NCI-H2081 treated with DMSO at 0.1 percent for 48 hours (cell line): ENCODE measurements at regions not wholly inside any gene's neighbourhood (a gene's known extent, or its start where the extent isn't known, plus 50 kb on each side); places are given as distances from the start of the nearest gene placed in this dataset.

Source experiments
- DNase-seq: peaks from one replicate; lab custom pipeline; 2025; lab: John Stamatoyannopoulos, UW

DNA sequence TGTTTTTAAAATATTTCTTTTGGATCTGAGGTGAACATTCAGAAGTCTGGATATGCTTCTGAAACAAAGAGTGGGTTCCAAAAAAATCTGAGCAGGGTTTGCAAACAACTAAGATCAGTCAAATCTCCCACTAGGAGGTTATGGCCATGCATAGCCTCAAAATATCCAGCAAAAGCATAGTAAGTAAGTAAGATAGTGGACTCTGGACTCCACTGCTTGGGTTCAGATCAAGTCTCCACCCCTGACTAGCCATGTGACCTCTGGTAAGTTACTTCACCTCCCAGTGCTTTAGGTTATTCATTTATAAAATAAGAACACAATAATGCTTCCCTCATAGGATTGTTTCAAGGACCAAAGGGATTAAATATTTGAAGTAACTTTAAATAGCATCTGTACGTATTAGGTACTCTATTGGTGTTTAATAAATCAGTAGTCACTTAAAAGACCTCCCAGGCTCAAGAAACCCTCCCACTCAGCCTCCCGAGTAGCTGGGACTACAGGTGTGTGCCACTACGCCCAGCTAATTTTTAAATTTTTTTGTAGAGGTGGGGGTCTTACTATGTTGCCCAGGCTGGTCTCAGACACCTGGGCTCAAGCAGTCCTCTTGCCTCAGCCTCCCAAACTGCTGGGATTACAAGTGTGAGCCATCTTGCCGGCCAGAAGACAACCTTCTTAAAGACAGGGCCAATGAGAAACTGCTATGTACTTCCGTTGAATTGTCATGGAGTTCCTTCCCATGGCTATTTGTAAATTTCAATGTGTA, 95.7 kb upstream of the SOX5 start:
- DNase-seq, result no peak

- DNase-seq, result no peak
Measured at GRCh38 chr12:24042651-24043050, 93.2 kb upstream of the SOX5 start.

DNA sequence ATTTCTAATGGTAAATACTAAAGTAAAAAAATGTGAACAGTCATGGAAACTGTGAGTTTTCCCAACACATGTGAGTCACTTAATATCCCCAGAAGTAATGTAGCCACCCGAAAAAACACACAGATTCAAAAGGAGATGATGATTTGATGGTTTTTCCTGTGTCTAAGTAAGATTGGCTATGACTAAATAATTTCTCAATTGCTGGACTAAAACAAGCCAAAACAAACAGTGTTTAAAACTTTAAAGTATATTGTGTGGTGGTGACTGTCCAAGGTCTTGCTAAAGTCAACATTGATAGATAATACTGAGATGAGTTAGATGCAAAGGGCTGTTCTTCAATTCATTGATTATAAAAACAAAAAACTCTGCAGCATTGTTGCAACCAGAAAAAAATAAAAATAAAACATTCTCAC, 89.6 kb upstream of the SOX5 start:
- no peak for DNase-seq

DNA sequence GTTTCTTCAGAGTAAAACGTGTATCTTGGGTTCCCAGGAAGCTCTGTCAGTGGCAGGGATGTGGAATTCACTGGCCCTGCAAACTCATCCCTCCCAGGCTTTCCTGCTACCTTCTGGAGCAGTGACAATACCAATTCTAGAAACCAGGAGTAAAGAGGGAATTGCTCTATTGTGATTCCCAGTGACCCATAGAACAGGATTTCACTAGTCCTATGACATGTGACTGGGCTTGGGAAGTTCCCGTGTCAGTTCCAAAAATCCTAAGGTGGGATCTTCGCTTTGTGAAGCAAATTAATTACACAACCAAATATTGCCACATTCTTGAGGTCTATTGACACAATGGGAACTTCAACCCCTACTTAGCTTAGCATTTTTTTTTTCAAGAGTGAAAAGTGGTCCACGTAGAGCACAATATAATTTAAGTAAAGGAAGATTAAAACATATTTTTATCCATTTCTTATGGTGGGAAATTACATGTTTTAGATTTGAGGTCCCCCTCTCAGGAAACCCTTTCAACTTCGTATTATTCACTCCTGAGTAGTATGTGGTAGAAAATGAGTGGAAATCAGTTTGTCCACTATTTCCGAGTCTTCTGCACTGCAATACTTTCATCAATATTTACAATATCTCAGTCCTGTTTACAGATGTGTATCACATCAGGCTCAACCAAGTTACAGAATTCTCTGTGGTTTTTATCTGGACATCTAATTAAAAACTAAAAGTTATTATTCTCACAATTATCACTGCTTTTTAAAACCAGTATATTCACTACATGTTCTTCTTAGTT, 88.9 kb upstream of the SOX5 start:
- DNase-seq, result no peak

DNA sequence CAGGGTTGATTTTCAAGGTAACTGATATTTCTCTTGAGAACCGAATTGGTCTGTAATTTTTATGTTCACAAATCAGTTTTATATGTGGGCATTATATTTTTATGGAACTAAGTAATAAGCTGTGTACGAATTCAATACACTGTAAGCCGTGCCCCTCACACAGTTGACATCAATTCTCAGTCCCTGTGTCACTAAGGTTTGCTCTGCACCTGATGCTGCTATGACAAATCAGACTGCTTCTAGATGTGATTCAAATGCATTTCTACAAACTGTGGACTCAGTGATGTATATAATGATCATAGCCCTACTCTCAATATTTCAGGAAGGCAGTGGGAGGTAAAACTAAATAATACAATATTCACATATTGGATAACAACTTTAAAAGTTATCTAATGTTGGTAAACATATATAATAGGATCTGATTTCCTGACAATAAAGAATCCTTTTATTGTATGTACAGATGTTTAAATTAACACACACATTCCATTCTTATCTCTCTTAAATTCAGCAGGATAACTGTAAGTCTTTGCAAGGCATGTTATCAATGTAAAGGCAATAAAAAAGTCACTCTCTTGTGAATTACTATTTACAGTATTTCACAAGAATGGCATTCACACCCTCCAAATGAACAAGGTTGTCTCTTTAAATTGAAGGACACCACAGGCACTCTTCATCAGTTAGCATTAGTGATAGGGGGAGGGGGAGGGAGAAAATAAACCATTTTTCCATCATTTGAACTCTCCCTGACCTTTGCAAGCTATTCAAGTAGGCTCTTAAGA, 87.2 kb upstream of the SOX5 start:
- no peak for DNase-seq

DNA sequence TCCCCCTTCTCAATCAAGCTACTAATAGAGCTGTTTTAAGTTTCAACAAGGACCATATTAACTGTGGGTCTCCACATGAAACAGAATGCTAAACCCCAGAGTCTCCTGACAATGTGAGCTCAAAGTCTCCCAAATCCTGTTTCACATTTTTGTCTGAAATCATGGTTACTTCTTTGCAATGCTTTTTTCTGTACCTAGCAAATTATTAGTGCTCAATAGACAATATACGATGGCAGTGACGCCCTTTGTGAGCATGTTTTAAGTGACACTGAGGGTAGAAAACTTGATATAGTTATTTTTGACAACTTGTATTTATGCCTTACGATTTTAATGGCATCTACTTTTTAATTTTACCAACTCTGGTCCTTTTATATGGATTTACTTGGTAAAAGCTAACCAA, 85.4 kb upstream of the SOX5 start:
- DNase-seq, result no peak

DNA sequence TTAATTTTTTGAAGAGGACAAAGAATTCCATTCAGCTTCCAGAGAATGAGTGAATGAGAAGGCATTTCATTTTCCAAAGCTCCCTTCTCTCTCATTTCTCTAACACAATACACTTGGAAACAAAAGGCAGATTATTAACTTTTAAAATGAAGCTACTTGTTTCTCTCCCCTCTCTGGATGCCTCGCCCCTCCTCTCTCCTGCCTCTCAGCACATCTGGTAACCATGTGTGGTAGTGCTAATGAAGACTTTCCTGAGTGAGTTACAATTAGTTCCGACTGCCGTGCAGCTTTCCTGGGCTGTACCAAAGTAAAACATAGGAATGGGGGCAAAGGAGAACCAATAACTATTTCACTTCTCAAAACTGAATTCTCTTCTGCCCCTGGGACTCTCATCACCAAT, 84.7 kb upstream of the SOX5 start:
- no peak for DNase-seq

GRCh38 chr12:24027352-24027751, 77.9 kb upstream of the SOX5 start:
- no peak for DNase-seq

- no peak for DNase-seq
Measured at GRCh38 chr12:24025153-24025798, 75.8 kb upstream of the SOX5 start.

- no peak for DNase-seq
Measured at GRCh38 chr12:24023081-24023480, 73.6 kb upstream of the SOX5 start.

DNA sequence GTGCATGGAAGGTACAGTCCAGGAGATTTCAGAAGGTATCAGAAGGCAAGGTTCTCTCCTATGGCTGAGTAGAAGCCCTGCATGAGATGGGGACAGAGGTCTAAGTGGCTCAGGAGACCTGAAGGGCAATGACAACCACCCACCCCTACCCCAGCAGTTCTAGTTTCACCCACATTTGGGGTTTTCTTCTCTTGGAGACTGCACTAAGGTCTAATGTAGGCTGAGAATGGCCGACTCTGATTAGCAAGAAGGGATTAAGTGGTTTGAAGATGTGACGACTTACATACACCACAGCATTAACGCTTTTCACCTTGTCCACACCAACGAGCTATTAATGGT, 71.7 kb upstream of the SOX5 start:
- DNase-seq, result no peak

DNA sequence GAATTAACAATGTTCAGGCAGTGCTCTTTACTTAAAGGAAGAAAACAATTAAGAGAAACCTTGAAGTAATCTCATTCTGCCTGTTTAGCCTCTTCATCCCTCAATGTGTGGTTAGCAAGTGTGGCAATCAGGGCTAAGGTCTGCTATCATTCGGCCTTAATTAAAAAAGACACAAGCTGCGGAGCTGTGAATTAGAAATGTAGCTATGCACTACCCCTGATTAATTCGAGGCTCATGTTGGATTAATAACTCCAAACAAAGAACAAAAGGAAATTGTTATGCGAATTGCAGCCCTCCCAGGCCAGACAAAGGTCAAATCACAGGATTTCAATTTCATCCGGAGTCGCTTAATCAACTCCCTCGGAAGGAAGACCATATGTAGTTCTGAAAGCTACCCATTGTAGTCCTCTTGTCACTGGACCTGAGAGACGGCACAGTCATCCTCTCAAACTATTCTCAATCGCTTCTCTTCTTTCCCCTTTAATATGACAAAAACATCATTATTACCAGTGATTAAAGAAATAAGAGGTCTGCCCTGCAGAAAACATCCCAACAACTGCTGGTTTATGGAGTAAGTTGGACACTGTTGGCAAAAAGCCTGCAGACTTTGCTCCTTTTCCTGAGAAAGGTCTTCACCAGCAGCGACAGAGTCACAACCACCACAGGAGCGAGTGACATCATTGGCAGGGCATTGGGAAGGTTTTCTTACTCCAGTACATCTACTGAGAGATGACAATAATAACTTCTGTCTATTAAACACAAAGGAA, 71.1 kb upstream of the SOX5 start:
- DNase-seq, result no peak

GRCh38 chr12:24015833-24016160, 66.3 kb upstream of the SOX5 start:
- no peak for DNase-seq

DNA sequence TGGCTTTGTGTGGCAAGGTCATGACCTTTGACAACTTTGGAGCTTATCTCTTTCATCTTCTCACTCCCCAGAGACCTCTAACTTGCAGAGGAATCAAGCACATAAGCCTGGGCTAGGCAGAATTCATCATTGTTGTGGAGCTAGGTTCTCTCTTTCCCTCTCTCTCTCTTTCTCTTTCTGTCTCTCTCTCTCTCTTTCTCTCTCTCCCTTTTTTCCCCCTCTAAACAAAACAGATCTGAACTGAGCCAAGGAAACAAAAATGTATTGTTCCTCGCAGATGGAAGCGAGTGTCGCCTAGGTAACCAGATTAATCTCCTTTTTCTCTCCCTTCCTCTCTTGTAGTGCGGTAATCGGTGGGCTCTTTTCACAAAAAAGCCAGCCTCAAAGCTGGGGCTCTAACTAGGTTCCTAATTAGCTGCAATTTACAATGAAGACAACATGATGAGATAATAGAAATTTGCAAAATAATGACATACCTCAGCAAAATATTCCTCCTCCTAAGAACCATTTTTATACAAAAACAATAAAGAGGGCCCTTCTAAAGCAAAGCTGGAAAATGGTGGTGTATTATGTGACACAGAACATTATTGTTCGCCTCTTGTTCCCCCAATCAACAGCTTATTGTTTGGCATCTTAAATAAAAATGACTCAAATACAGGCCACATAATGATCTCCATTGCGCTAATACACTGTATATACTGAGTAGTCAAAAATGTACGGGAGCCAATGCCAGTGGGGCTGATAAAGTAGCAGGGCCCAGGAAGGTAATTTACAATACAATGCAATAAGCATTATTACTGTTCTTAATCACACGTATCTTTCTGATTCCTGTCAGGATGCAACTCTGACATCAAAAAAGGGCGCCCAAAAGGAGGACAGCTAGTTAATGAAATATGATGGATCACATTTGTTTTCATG, 65.7 kb upstream of the SOX5 start:
- DNase-seq, result no peak

- no peak for DNase-seq
Measured at GRCh38 chr12:24014240-24014639, 64.8 kb upstream of the SOX5 start.

- no peak for DNase-seq
Measured at GRCh38 chr12:24012528-24012927, 63.1 kb upstream of the SOX5 start.

GRCh38 chr12:24011927-24012507, 62.5 kb upstream of the SOX5 start:
- no peak for DNase-seq

GRCh38 chr12:24008166-24008565, 58.7 kb upstream of the SOX5 start:
- DNase-seq, result no peak
